Thyroid gland (tissue), 4 donors: ENCODE measurements at regions not wholly inside any gene's neighbourhood (a gene's known extent, or its start where the extent isn't known, plus 50 kb on each side); places are given as distances from the start of the nearest gene placed in this dataset.

Source experiments
- DNase-seq, 2 donors: peaks; one replicate each; pipeline ENCODE4 v3.0.0-alpha.2; 2019
- H3K27ac ChIP-seq, 3 donors: fragments of 200-600 bp; sonication (generic); 1 replicate in 2 of 3; 2 replicates in 1 of 3; pipeline ENCODE4 v1.5.1; 2016 to 2019; ENCODE audit warnings: mild to moderate bottlenecking in 1 of 3, moderate library complexity in 1 of 3
- H3K27me3 ChIP-seq: fragments of 200-600 bp; sonication (generic); one replicate; pipeline ENCODE4 v1.5.1; 2019
- H3K36me3 ChIP-seq, 2 donors: fragments of 200-600 bp; sonication (generic); one replicate each; pipeline ENCODE4 v1.5.1; 2016 to 2019
- H3K4me1 ChIP-seq, 2 donors: fragments of 200-600 bp; sonication (generic); one replicate each; pipeline ENCODE4 v1.5.1; 2017 to 2019
- H3K4me3 ChIP-seq, 3 donors: fragments of 200-600 bp; sonication (generic); replicated peaks in 1 of 3; 1 replicate in 2 of 3; 2 replicates in 1 of 3; pipeline ENCODE4 v1.5.1; 2016; ENCODE audit warnings: mild to moderate bottlenecking in 1 of 3
- H3K9me3 ChIP-seq: fragments of 200-600 bp; sonication (generic); one replicate; pipeline ENCODE4 v1.5.1; 2017
- POLR2A ChIP-seq, 2 donors: fragments of 450-650 bp; IDR thresholded peaks; one replicate each; pipeline ENCODE4 v1.6.1; 2017; ENCODE audit warnings: antibody characterized with exemption in 2 of 2, mild to moderate bottlenecking in 2 of 2, moderate library complexity in 1 of 2
- WGBS, 2 donors: methylation state at CpG; one replicate each; pipeline ENCODE4 v1.1.5; 2017; 5-methylcytosine and 5-hydroxymethylcytosine counted together
- intact Hi-C: fragments of 100-400 bp; cut with DNase I; formaldehyde crosslinking; loops from one replicate; pipeline ENCODE4 v1.15.1; 2023
- TF ChIP-seq, protein P1 (sequence below), 6 experiments: fragments of 200-600 bp in 3 of 6; fragments of 450-650 bp in 3 of 6; sonication (generic) in 3 of 6; IDR thresholded peaks; one replicate each; pipeline ENCODE4 v1.5.1; 2016 to 2019; ENCODE audit warnings: antibody characterized with exemption in 6 of 6, mild to moderate bottlenecking in 2 of 6, inconsistent platforms in 1 of 6, moderate library complexity in 1 of 6

DNA sequence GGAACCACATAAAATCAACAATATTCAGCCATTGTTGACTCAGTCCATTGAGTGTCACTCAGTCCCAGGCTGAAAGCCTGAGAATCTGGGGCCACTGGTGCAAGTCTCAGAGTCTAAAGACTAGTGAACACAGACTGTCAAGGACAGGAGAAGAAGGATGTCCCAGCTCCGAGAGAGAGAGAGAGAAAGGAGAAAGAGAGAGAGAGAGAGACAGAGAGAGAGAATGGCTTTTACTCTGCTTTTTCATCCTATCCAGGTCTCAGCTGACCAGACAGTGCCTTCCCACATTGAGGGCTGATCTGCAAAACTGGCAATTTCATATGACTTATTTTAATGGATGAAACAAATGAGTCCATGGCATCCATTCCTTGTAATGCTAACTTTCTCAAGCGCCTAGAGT is 984.1 kb downstream of the UQCRFS1 start:
- Histone ChIP-seq H3K4me1 (no peaks in the 10 kb centered on the region), H3K4me3 (no peak overlapping the region), H3K36me3 (no peaks in the 10 kb centered on the region), H3K27ac (no peak overlapping the region), H3K9me3 (no peaks in the 10 kb centered on the region), H3K27me3 (no peaks in the 10 kb centered on the region)
- intact Hi-C loops: no loop called here
- WGBS, 2 donors: 78 to 83% methylated on average over 2 of the region's 2 CpGs
- no peak for TF ChIP-seq POLR2A (IDR thresholded peaks at IDR 0.05)
- TF ChIP-seq, protein P1, sequence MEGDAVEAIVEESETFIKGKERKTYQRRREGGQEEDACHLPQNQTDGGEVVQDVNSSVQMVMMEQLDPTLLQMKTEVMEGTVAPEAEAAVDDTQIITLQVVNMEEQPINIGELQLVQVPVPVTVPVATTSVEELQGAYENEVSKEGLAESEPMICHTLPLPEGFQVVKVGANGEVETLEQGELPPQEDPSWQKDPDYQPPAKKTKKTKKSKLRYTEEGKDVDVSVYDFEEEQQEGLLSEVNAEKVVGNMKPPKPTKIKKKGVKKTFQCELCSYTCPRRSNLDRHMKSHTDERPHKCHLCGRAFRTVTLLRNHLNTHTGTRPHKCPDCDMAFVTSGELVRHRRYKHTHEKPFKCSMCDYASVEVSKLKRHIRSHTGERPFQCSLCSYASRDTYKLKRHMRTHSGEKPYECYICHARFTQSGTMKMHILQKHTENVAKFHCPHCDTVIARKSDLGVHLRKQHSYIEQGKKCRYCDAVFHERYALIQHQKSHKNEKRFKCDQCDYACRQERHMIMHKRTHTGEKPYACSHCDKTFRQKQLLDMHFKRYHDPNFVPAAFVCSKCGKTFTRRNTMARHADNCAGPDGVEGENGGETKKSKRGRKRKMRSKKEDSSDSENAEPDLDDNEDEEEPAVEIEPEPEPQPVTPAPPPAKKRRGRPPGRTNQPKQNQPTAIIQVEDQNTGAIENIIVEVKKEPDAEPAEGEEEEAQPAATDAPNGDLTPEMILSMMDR (IDR thresholded peaks at IDR 0.05): no peak
- no peak for DNase-seq

DNA sequence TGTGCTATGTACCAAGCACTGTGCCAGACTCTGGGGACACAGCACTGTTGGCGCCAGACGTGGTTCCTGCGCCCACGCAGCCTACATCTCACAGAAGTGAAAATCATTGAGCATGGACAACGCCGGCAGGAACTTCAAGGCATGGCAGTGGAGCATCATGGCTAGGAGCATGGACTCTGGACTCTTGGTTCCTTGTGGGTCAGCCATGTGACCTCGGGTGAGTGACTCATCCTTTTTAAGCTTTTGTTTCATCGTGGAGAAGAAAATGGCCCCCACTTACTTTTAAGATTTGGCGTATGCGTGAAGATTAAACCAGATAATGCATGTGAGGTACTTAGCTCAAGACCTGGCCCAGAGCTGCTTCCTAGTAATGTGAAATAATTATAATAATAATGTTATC is 988.5 kb downstream of the UQCRFS1 start:
- Histone ChIP-seq H3K36me3 (no peaks in the 10 kb centered on the region), H3K27me3 (no peaks in the 10 kb centered on the region), H3K4me3 (no peak overlapping the region), H3K27ac (no peak overlapping the region), H3K9me3 (no peaks in the 10 kb centered on the region), H3K4me1 (no peaks in the 10 kb centered on the region)
- DNase-seq: no peak
- TF ChIP-seq, protein P1 (IDR thresholded peaks at IDR 0.05): no peak
- TF ChIP-seq POLR2A (IDR thresholded peaks at IDR 0.05): no peak
- intact Hi-C loops: no loop called here
- WGBS, 2 donors: 87 to 91% methylated on average over 10 of the region's 10 CpGs

DNA sequence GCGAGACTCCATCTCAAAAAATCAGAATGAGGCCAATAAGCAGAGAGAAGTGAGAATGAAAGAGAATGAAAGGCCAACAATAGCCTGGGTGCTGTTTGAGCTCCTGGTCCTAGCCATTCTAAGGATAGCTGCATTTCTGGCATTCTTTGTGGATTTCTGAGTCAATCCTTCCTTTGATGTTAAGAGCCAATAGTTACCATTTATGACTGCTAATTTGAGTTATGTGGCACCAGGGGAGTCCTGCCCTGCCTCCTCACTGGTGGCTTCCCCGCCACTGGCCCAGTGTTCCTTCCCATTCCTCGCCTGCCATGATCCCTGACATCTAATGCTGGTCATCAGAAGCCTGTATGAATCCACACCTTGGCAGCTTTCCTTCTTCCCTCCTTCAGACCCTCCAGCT is 991.2 kb downstream of the UQCRFS1 start:
- H3K4me1 ChIP-seq: no peaks in the 10 kb centered on the region
- no peak for TF ChIP-seq POLR2A (IDR thresholded peaks at IDR 0.05)
- WGBS, 2 donors: 78 to 89% methylated on average over 3 of the region's 3 CpGs
- no peak for DNase-seq
- no peak overlapping the region for H3K27ac ChIP-seq
- H3K9me3 ChIP-seq: no peaks in the 10 kb centered on the region
- H3K36me3 ChIP-seq: no peaks in the 10 kb centered on the region
- intact Hi-C loops: no loop called here
- H3K27me3 ChIP-seq: no peaks in the 10 kb centered on the region
- no peak overlapping the region for H3K4me3 ChIP-seq

DNA sequence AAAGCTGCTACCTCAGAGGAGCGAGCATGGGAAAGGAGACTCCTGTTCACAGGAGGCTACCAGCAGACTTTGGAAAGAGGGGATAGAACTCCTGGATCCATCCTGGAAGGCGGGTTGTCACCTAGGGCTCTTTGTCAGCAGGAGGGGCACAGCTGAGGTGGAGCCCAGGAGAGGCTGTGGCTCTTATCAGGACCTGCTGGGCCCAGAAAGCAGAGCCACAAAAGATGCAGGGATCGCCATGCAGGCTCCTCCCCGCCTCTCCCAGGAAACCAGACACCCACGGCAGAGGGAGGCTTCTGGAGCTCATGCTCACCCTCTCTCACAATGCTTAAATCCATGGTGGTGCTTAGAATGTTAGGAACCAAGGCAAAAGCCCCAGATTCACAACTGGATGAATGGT is 994.2 kb downstream of the UQCRFS1 start:
- Histone ChIP-seq H3K36me3 (no peaks in the 10 kb centered on the region), H3K9me3 (no peaks in the 10 kb centered on the region), H3K27ac (no peak overlapping the region), H3K4me3 (no peak overlapping the region), H3K27me3 (no peaks in the 10 kb centered on the region), H3K4me1 (no peaks in the 10 kb centered on the region)
- DNase-seq: no peak
- no peak for TF ChIP-seq POLR2A (IDR thresholded peaks at IDR 0.05)
- intact Hi-C loops: no loop called here
- WGBS, 2 donors: 41 to 46% methylated on average over 5 of the region's 5 CpGs

DNA sequence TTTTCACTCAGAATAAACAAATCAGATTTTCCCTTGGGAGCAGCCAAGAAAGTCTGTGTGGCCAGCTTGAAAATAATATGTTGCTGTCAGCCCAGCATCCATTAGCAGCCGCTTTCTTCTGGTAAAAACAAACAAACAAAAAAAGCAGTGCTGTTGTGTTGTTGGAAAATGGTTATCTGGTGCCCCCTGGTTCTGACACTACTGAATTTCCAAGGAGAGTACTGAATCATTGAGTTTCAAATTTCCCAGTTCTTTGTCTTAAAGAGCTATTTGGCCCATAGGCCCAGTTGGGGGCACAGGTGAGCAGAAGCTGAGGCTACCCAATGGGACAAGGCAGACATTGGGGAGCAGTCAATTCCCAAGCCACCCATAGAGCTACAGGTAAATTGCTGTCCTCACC is 995.9 kb downstream of the UQCRFS1 start:
- Histone ChIP-seq H3K4me1 (no peaks in the 10 kb centered on the region), H3K27me3 (no peaks in the 10 kb centered on the region), H3K9me3 (no peaks in the 10 kb centered on the region), H3K36me3 (no peaks in the 10 kb centered on the region), H3K27ac (no peak overlapping the region), H3K4me3 (no peak overlapping the region)
- intact Hi-C loops: no loop called here
- DNase-seq: no peak
- TF ChIP-seq POLR2A (IDR thresholded peaks at IDR 0.05): no peak
- TF ChIP-seq, protein P1 (IDR thresholded peaks at IDR 0.05): no peak
- WGBS, 2 donors: 33 to 35% methylated on average over 1 of the region's 1 CpG

DNA sequence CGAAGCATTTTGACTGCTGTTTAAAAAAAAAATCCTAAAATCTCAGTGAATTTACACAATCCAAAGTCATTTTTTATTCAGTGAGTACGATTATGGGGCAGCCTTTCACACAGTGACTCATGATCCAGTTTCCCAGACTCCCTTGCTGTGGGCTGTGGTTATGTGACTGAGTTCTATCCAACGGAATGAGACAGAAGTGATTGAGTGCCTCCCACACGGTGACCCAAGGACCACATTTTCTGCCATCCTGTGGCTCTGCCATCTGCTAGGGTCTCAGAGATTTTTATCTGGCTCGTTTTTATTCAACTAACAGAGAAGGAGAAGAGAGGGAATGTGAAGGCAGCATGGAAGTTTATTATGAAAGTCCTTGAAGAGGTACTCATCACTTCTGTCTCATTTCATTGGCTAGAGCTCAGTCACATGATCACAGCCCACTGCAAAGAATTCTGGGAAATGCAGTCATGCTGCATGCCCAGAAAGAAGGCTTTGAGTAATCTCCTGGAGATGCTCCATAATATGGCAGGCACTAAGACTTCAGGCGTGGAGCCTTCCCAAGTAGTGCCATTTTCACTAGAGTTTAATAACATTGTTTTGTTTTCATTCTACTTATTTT is 999.4 kb downstream of the UQCRFS1 start:
- no peak overlapping the region for H3K27ac ChIP-seq
- H3K4me1 ChIP-seq: no peaks in the 10 kb centered on the region
- intact Hi-C loops: no loop called here
- TF ChIP-seq POLR2A (IDR thresholded peaks at IDR 0.05): no peak
- TF ChIP-seq, protein P1 (IDR thresholded peaks at IDR 0.05): no peak
- no peaks in the 10 kb centered on the region for H3K27me3 ChIP-seq
- H3K36me3 ChIP-seq: no peaks in the 10 kb centered on the region
- WGBS, 2 donors: 69 to 71% methylated on average over 6 of the region's 6 CpGs
- no peaks in the 10 kb centered on the region for H3K9me3 ChIP-seq
- no peak for DNase-seq
- H3K4me3 ChIP-seq: no peak overlapping the region
